GM18505 (cell line): ENCODE measurements at regions not wholly inside any gene's neighbourhood (a gene's known extent, or its start where the extent isn't known, plus 50 kb on each side); places are given as distances from the start of the nearest gene placed in this dataset.
A peak's percentile ranks its signal among the peaks of the same experiment; 100 is the strongest.
"Not testable (repeated sequence)": the region's sequence is repeated elsewhere in the genome, so short reads cannot be mapped to it uniquely, and the experiment has no call there.

ENCODE experiments used
- ATAC-seq: cut with Tn5 transposase; IDR thresholded peaks from one replicate; pipeline ENCODE4 v1.9.1; 2021; ENCODE audit not compliant: unreplicated experiment
- POLR2A ChIP-seq: IDR thresholded peaks from 4 replicates; pipeline ENCODE4 v1.6.1; 2011; ENCODE audit warnings: borderline replicate concordance; ENCODE audit not compliant: insufficient read depth, insufficient read length; ENCODE audit errors: extremely low read depth

- ATAC-seq: no peak
- TF ChIP-seq POLR2A: no peak
Measured at GRCh38 chr1:148354284-148354912, 128.7 kb downstream of the PPIAL4G start.

GRCh38 chr1:148353461-148354283, 129.4 kb downstream of the PPIAL4G start:
- TF ChIP-seq POLR2A: no peak
- ATAC-seq: no peak

- no peak for ATAC-seq
- no peak for TF ChIP-seq POLR2A
Measured at GRCh38 chr1:148352470-148353053, 130.5 kb downstream of the PPIAL4G start.

- no peak for TF ChIP-seq POLR2A
- ATAC-seq: no peak
Measured at GRCh38 chr1:148347781-148348180, 135.3 kb downstream of the PPIAL4G start.

GRCh38 chr1:148345659-148346151, 137.4 kb downstream of the PPIAL4G start:
- not testable (repeated sequence) for ATAC-seq

- ATAC-seq: not testable (repeated sequence)
Measured at GRCh38 chr1:148344651-148345050, 138.5 kb downstream of the PPIAL4G start.

GRCh38 chr1:148341729-148342128, 141.4 kb downstream of the PPIAL4G start:
- ATAC-seq: not testable (repeated sequence)

GRCh38 chr1:148336121-148336918, 146.8 kb downstream of the PPIAL4G start:
- not testable (repeated sequence) for ATAC-seq

GRCh38 chr1:148334339-148335130, 148.6 kb downstream of the PPIAL4G start:
- ATAC-seq: peak; percentile 64
- TF ChIP-seq POLR2A: peak; percentile 100

GRCh38 chr1:148333875-148334338, 149.2 kb downstream of the PPIAL4G start:
- TF ChIP-seq POLR2A: no peak
- no peak for ATAC-seq

- TF ChIP-seq POLR2A: no peak
- no peak for ATAC-seq
Measured at GRCh38 chr1:148328884-148329283, 154.2 kb downstream of the PPIAL4G start.

- not testable (repeated sequence) for ATAC-seq
Measured at GRCh38 chr1:148325031-148325430, 158.1 kb downstream of the PPIAL4G start.

GRCh38 chr1:148324465-148324864, 158.6 kb downstream of the PPIAL4G start:
- not testable (repeated sequence) for ATAC-seq

- ATAC-seq: not testable (repeated sequence)
Measured at GRCh38 chr1:148320079-148320478, 163.0 kb downstream of the PPIAL4G start.
